T-helper 1 cell treated with Interleukin-12 subunit alpha and Interleukin-12 subunit beta and Interleukin-4 antibody, amounts not matched to agents 30 ng/mL and 1 ng/mL, for 36 hours (primary cell): ENCODE measurements at regions not wholly inside any gene's neighbourhood (a gene's known extent, or its start where the extent isn't known, plus 50 kb on each side); places are given as distances from the start of the nearest gene placed in this dataset.

Experiments
- intact Hi-C: fragments of 100-400 bp; cut with micrococcal nuclease; formaldehyde crosslinking; loops from one replicate; pipeline ENCODE4 v1.15.1; 2024

- intact Hi-C loops: no loop called here
These were observed 208.4 kb upstream of the CCDC150 start for GRCh38 chr2:196431076-196431475.

- intact Hi-C loops: no loop called here
These were observed 207.6 kb upstream of the CCDC150 start for GRCh38 chr2:196431957-196432356.

DNA sequence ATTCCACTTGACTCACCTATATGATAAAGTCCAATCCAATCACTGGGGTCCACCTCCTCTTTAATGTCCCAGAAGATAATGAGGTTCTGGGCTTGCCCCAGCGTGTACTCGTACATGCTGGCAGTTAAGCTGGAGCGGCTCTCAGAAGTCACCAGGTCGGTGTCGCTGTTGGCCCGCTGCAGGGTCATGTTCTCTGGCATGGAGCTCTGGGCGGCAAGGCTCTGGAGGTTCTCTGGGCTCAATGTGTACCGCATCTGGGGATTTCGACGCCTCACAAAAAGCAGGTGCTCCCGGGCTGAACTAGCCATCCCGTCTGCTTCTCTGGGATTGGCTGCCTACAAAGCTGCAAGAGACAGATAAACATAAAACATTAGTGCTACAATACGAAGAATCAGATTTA is 206.4 kb upstream of the CCDC150 start:
- intact Hi-C loops: no loop called here

- intact Hi-C loops: no loop called here
These were observed 205.3 kb upstream of the CCDC150 start for GRCh38 chr2:196434217-196434616.

GRCh38 chr2:196435189-196435588 is 204.3 kb upstream of the CCDC150 start:
- intact Hi-C loops: no loop called here

GRCh38 chr2:196437626-196438025 is 201.9 kb upstream of the CCDC150 start:
- intact Hi-C loops: no loop called here

DNA sequence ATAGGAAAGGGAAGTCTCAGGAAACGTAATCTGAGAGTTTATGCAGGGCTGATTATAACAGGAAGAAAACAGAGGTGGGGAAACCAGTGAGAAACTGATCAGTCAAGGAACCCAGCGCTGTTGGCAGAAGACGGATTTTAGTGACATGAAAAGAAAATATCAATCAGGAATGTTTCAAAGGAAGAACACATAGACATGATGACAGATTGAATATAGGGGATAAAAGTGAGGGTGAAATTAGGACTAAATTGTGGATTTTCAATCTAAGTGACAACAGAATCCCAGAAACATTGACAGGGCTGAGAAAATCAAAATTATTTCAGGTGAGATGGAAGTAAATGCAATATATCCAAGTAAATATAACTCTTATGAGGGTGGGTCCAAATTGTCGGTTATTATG is 199.8 kb upstream of the CCDC150 start:
- intact Hi-C loops: no loop called here

DNA sequence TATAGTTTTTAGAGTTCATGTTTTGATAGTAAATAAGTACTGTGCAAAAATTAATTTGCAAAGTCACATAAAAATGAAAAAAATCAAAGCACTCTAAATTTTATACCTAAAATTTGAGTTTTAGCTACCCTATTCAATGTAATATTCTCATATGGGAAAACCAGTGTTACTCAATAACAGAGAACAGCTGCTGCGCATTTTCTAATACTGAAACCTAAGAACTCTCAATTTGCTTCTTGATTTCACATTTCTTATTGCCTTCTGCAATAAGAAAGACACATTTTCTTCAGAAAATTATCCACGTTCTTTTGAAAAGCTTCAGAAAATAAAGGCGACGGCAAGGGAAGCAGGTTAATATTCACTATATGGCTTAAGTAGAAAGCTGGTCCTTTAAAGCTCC is 199.1 kb upstream of the CCDC150 start:
- intact Hi-C loops: no loop called here

DNA sequence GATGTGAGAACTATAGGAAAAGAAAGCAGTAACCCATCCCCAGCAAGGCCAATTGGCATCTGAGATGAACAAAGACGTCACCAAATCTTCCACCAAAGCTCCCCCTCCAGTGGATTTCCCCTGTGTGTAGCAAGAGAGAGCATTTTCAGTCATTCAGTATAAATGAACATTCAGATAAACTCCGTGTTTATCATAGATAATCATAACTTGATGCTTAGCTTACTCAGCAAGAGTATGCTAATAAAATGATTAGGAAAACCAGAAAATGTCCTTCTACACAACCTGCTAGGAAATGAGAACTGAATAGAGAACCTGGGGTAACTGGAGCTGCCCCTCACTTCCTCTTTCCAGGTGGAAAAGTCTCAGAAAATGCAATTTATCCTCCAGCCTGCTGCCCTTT is 198.0 kb upstream of the CCDC150 start:
- intact Hi-C loops: no loop called here

GRCh38 chr2:196442211-196442610 is 197.3 kb upstream of the CCDC150 start:
- intact Hi-C loops: no loop called here

DNA sequence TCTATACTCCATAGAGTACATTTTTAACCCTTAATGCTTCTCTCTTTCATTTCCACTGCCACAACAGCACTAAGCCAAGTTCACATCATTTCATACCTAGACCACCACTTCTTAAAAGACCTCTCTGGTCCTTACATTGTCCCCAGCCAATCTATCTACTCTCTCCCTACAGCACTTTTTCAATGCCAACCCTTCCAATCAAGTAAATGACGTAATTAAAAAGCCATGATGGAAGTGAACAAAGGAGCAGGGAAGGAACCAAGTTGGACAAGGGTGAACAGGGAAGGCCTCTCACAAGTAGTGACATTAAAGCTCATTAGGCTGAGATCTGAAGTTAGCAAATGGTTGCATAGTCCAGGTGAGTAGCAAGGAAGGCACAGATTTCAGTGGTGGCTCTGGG is 195.1 kb upstream of the CCDC150 start:
- intact Hi-C loops: no loop called here

- intact Hi-C loops: no loop called here
These were observed 193.5 kb upstream of the CCDC150 start for GRCh38 chr2:196445991-196446390.

DNA sequence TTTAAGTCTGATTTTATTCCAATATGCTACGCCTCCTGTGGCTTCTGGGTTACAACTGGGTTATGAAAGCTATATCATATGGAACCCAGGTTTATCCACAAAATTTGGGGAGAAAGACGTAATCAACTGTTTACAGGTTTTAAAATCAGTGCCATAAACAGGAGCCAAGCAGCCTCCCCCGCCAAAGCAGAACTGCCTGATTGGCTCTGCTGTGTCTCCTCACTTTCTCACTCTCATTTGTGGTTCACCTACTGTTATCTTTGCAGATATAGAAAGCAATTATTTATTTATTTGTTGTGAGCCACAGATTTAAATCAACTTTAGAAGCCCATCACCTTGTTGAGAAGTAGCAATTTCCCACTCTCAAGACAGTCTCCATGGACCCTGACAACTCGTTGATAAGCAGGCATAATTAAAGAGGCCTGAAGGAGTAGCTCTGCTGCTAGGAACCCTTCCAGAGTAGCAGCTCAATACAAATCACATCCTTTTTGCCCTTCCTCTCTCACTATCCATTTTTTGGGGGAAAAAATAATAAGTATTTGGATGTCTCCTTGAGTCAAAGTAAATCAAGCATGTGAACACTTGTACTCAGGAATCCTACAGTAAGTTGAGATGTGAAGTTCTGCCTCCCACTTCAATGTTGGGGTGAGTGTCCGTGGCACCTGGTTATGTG is 191.0 kb upstream of the CCDC150 start:
- intact Hi-C loops: no loop called here

- intact Hi-C loops: no loop called here
These were observed 190.4 kb upstream of the CCDC150 start for GRCh38 chr2:196449083-196449482.

- intact Hi-C loops: loop anchor here (1.0 to 5.0 kb wide), 4 partner anchors 155 to 384 kb away; partner anchors contain the start of gene DNAH7
These were observed 186.8 kb upstream of the CCDC150 start for GRCh38 chr2:196452758-196453157.

DNA sequence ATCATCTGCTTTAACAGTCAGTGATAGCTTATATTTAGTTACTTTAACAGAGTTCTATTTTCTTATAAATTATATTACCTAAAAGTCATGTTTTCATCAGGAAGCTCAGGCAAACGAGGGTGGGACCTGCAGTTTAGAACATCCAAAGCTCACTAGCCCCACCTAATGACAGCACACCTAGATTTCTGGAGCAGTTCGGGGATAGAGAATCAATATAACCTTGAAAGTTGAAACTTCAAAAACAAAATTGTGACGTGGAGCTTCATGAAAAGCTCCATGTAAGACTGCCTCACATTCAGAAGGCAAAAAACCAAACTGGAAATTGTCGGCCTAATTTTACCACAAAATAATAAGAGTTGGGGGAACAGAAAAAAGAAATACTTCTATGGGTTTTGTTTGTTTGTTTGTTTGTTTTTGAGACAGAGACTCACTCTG is 185.9 kb upstream of the CCDC150 start:
- intact Hi-C loops: loop anchor here (1.0 to 5.0 kb wide), 4 partner anchors 156 to 385 kb away; partner anchors contain the start of gene DNAH7

- intact Hi-C loops: loop anchor here (5.0 kb wide), 1 partner anchor 157 kb away; no protein-coding TSS in a partner anchor
These were observed 185.0 kb upstream of the CCDC150 start for GRCh38 chr2:196454492-196454891.

- intact Hi-C loops: no loop called here
These were observed 180.0 kb upstream of the CCDC150 start for GRCh38 chr2:196459539-196459938.

GRCh38 chr2:196463706-196464105 is 175.8 kb upstream of the CCDC150 start:
- intact Hi-C loops: no loop called here

DNA sequence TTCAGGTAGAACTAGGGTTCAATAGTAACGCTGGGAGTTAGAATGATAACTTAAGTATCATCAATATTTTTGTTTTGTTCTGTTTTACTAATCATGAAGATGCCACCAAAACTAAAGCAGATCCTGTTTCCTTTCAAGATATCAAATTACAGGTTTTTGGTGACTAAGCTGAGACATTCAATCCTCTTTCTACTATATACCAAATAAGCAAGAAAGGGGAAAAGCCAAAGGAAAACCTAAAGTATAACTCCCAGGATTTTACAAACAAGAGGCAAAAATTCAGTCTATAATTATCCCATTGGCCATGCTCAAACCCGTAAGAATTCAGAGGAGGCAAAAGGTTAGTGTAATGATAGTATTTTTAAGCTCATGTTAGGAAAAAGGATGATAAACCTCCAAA is 175.2 kb upstream of the CCDC150 start:
- intact Hi-C loops: no loop called here

- intact Hi-C loops: no loop called here
These were observed 172.9 kb upstream of the CCDC150 start for GRCh38 chr2:196466581-196466980.

DNA sequence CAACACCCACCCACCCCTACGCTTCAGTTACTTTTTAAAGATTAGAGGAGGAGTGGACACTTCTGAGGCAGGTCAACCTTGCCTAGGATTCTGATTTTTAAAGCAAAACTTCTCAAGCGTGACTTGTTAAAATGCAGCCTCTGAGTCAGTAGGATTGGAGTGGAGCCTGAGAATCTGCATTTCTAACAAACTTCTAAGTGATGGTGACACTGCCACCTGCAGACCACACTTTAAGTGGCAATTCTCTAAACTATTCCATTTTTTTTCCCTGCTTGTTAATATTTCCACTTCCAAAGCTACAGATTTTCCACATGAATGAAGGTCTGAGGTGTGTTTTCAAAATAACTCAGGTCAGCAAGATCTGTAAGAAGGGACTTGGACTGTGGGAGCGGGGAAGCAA is 171.1 kb upstream of the CCDC150 start:
- intact Hi-C loops: no loop called here

DNA sequence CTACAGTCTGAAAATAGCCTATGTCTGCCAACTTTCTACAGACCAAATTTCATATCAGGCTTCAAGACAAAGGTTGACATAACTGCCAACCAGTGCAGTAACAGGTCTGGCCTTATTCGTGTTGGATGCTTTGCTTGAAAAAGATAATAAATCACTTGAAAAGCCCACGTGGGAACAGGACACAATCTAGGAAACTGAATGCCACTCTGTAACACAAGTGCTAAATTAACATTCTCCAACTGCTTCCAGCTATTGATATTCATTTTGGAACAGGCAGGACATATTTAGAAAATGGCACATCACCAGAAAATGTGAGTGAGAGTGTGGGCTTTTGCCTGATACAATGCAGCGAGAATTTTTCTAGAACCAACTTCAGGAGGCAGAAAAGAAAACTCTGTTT is 165.9 kb upstream of the CCDC150 start:
- intact Hi-C loops: no loop called here

DNA sequence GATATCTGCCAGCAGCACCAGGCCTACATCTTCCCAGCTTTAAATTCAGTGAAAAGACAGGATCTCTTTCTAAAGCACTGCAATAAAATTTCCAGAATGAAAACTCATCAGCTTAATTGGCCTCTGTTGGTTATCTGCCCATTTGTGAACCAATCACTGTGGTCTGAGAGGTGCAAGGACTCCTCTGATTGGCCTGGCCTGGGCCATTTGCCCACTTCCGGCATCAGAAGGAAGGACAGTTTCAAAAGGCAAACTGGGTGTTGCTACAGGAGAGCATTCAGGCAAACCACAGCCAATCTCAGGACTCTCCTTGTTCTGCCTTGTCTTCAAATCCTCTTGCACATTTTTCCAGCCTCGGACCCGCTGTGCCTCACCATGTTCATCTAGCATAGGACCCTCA is 163.9 kb upstream of the CCDC150 start:
- intact Hi-C loops: no loop called here
